B cell (primary cell): ENCODE measurements at regions not wholly inside any gene's neighbourhood (a gene's known extent, or its start where the extent isn't known, plus 50 kb on each side); places are given as distances from the start of the nearest gene placed in this dataset.
"Not testable (repeated sequence)": the region's sequence is repeated elsewhere in the genome, so short reads cannot be mapped to it uniquely, and the experiment has no call there.

Source experiments
- ATAC-seq: fragments of 200-7000 bp; cut with Tn5 transposase; one replicate; pipeline ENCODE4 v1.10.0; 2021; ENCODE audit warnings: low read depth, mild to moderate bottlenecking, moderate number of reproducible peaks, moderate library complexity
- CTCF ChIA-PET: fragments of 350-600 bp; sonication (Branson Sonifier 250); formaldehyde crosslinking; loops from one replicate; lab custom pipeline; 2021; ENCODE audit warnings: antibody characterized with exemption, inconsistent platforms; lab: Charles Lee
- POLR2A ChIA-PET: fragments of 350-600 bp; sonication (Branson Sonifier 250); formaldehyde crosslinking; loops from one replicate; lab custom pipeline; 2021; ENCODE audit warnings: antibody characterized with exemption; lab: Charles Lee
- DNase-seq: peaks from one replicate; pipeline ENCODE4 v3.0.0; 2013
- H2AFZ ChIP-seq: 2 replicates; pipeline ENCODE4 v1.6.1; 2012; ENCODE audit warnings: mild to moderate bottlenecking, low read depth, low read length; ENCODE audit not compliant: insufficient read depth, poor library complexity, severe bottlenecking
- H3K27ac ChIP-seq, 2 donors: 1 replicate in 1 of 2; 2 replicates in 1 of 2; pipeline ENCODE4 v1.5.1; 2012 to 2013; ENCODE audit warnings: low read length in 2 of 2, mild to moderate bottlenecking in 2 of 2, moderate library complexity in 1 of 2
- H3K27me3 ChIP-seq, 4 experiments: fragments of 200-600 bp in 1 of 4; sonication (generic) in 1 of 4; replicated peaks in 1 of 4; 1 replicate in 2 of 4; 2 replicates in 2 of 4; pipeline versions ENCODE4 v1.6.1 to v1.7.0; 2013 to 2016; ENCODE audit warnings: low read length in 3 of 4, mild to moderate bottlenecking in 2 of 4, mixed read lengths in 1 of 4, moderate library complexity in 1 of 4; ENCODE audit not compliant: insufficient read depth in 4 of 4, control insufficient read depth in 3 of 4; ENCODE audit errors: control extremely low read depth in 1 of 4
- H3K36me3 ChIP-seq, 2 experiments: replicated peaks in 1 of 2; 1 replicate in 1 of 2; 2 replicates in 1 of 2; pipeline versions ENCODE4 v1.6.1 to v1.7.1; 2013; ENCODE audit warnings: low read length in 1 of 2; ENCODE audit not compliant: insufficient read depth in 2 of 2, control insufficient read depth in 1 of 2; ENCODE audit errors: control extremely low read depth in 1 of 2, extremely low read depth in 1 of 2
- H3K4me1 ChIP-seq, 2 donors: fragments of 200-600 bp in 1 of 2; sonication (generic) in 1 of 2; 1 replicate in 1 of 2; 2 replicates in 1 of 2; pipeline versions ENCODE4 v1.5.1 to v1.6.1; 2013 to 2017; ENCODE audit warnings: low read length in 2 of 2; ENCODE audit not compliant: control insufficient read depth in 2 of 2, insufficient read depth in 2 of 2
- H3K4me2 ChIP-seq: replicated peaks from 2 replicates; pipeline ENCODE3; 2012; ENCODE audit warnings: mild to moderate bottlenecking, low read depth, low read length; ENCODE audit not compliant: poor library complexity, severe bottlenecking
- H3K4me3 ChIP-seq, 5 experiments: fragments of 200-600 bp in 1 of 5; sonication (generic) in 1 of 5; 1 replicate in 3 of 5; 2 replicates in 2 of 5; pipeline versions ENCODE4 v1.5.1 to v1.7.0; 2011 to 2016; ENCODE audit warnings: low read length in 4 of 5, mild to moderate bottlenecking in 4 of 5, low read depth in 2 of 5, control low read depth in 1 of 5, moderate library complexity in 1 of 5; ENCODE audit not compliant: insufficient read depth in 1 of 5; ENCODE audit errors: control extremely low read depth in 1 of 5, extremely low read depth in 1 of 5
- H3K79me2 ChIP-seq: fragments of 200-600 bp; sonication (generic); one replicate; pipeline ENCODE4 v1.6.0; 2016; ENCODE audit warnings: low read length; ENCODE audit not compliant: control insufficient read depth, insufficient read depth
- H3K9ac ChIP-seq: fragments of 200-600 bp; sonication (generic); 2 replicates; pipeline ENCODE4 v1.6.1; 2017; ENCODE audit warnings: mild to moderate bottlenecking, low read length, moderate library complexity
- H3K9me3 ChIP-seq, 3 donors: one replicate each; pipeline versions ENCODE4 v1.6.1 to v1.7.1; 2013; ENCODE audit warnings: low read length in 2 of 3; ENCODE audit not compliant: control insufficient read depth in 2 of 3, insufficient read depth in 1 of 3; ENCODE audit errors: control extremely low read depth in 1 of 3
- H4K20me1 ChIP-seq: 2 replicates; pipeline ENCODE4 v1.6.0; 2012; ENCODE audit warnings: mild to moderate bottlenecking, low read length; ENCODE audit not compliant: insufficient read depth, control insufficient read depth, poor library complexity, severe bottlenecking
- H3K27ac Mint-ChIP-seq: one replicate; pipeline ENCODE4 v1.8.0; 2021; ENCODE audit warnings: mixed read lengths
- H3K27me3 Mint-ChIP-seq: one replicate; pipeline ENCODE4 v1.8.0; 2021; ENCODE audit warnings: mixed read lengths
- H3K4me1 Mint-ChIP-seq: one replicate; pipeline ENCODE4 v1.8.0; 2021; ENCODE audit warnings: mixed read lengths
- H3K4me3 Mint-ChIP-seq: one replicate; pipeline ENCODE4 v1.8.0; 2021; ENCODE audit warnings: mixed read lengths
- H3K9me3 Mint-ChIP-seq: one replicate; pipeline ENCODE4 v1.8.0; 2022; ENCODE audit warnings: mixed read lengths; ENCODE audit not compliant: insufficient read depth
- EZH2 ChIP-seq: IDR thresholded peaks from 2 replicates; pipeline ENCODE4 v1.6.1; 2012; ENCODE audit warnings: borderline replicate concordance, low read depth, mild to moderate bottlenecking, moderate library complexity, low read length; ENCODE audit not compliant: insufficient read depth, poor library complexity, severe bottlenecking
- WGBS: methylation state at CpG from one replicate; pipeline ENCODE4 v1.1.5; 2013; ENCODE audit warnings: missing lambda C conversion rate; ENCODE audit not compliant: insufficient coverage; 5-methylcytosine and 5-hydroxymethylcytosine counted together
- intact Hi-C: fragments of 100-400 bp; cut with micrococcal nuclease; formaldehyde crosslinking; loops from one replicate; pipeline ENCODE4 v1.10.0; 2022

GRCh38 chr1:242946206-242946605 is 308.9 kb downstream of the CEP170 start:
- Histone ChIP-seq H3K36me3 (no peaks in the 10 kb centered on the region), H2AFZ (no peak overlapping the region), H3K4me1 (no peaks in the 10 kb centered on the region), H3K4me2 (no peak overlapping the region), H3K79me2 (no peaks in the 10 kb centered on the region), H4K20me1 (no peaks in the 10 kb centered on the region), H3K4me3 (no peak overlapping the region), H3K27me3 (no peaks in the 10 kb centered on the region), H3K9me3 (peaks cover 0 to 7% (median 0%) of the 10 kb centered on the region in 3 donors), H3K27ac (no peak overlapping the region), H3K9ac (no peak overlapping the region)
- WGBS: 82% methylated on average over 2 of the region's 3 CpGs
- intact Hi-C loops: no loop called here
- POLR2A ChIA-PET: no interaction called here
- no peak for ATAC-seq
- CTCF ChIA-PET: no interaction called here
- Mint-ChIP-seq H3K27me3 (peaks cover 12% of the 10 kb centered on the region), H3K4me3 (no peak overlapping the region), H3K27ac (no peak overlapping the region), H3K4me1 (no peaks in the 10 kb centered on the region), H3K9me3 (no peaks in the 10 kb centered on the region)
- no peak for TF ChIP-seq EZH2
- no peak for DNase-seq

- H3K9me3 ChIP-seq, H4K20me1 ChIP-seq, H3K27ac Mint-ChIP-seq, H3K36me3 ChIP-seq, H3K9me3 Mint-ChIP-seq, ATAC-seq, H3K4me1 Mint-ChIP-seq, H3K79me2 ChIP-seq, H3K4me3 Mint-ChIP-seq, H3K27me3 ChIP-seq, H2AFZ ChIP-seq, POLR2A ChIA-PET, H3K4me1 ChIP-seq, H3K9ac ChIP-seq, H3K27ac ChIP-seq, H3K4me3 ChIP-seq, H3K4me2 ChIP-seq: not testable (repeated sequence)
- CTCF ChIA-PET: interaction anchor here (1.3 kb wide), 1 partner anchor 467 kb away, joined by 3 read pairs; no protein-coding TSS in a partner anchor
- WGBS: 31% methylated on average over 4 of the region's 11 CpGs
- intact Hi-C loops: loop anchor here (5.0 kb wide), 1 partner anchor 469 kb away; no protein-coding TSS in a partner anchor
- peaks cover 19% of the 10 kb centered on the region for H3K27me3 Mint-ChIP-seq
- peak; percentile 11 for DNase-seq
Measured at GRCh38 chr1:242936725-242937124, 318.4 kb downstream of the CEP170 start.

GRCh38 chr1:242924717-242925116 is 330.4 kb downstream of the CEP170 start:
- H3K27me3 Mint-ChIP-seq: peaks cover 12% of the 10 kb centered on the region
- H3K4me3 Mint-ChIP-seq, H3K79me2 ChIP-seq, H3K9me3 Mint-ChIP-seq, H3K9me3 ChIP-seq, H3K27ac Mint-ChIP-seq, H3K27me3 ChIP-seq, POLR2A ChIA-PET, ATAC-seq, CTCF ChIA-PET, H3K27ac ChIP-seq, H4K20me1 ChIP-seq, H3K36me3 ChIP-seq, DNase-seq, H3K4me1 Mint-ChIP-seq, H2AFZ ChIP-seq, H3K4me1 ChIP-seq, intact Hi-C loops, H3K4me2 ChIP-seq, H3K9ac ChIP-seq, H3K4me3 ChIP-seq: not testable (repeated sequence)
- 59% methylated on average over 4 of the region's 6 CpGs for WGBS

GRCh38 chr1:242923603-242924002 is 331.5 kb downstream of the CEP170 start:
- intact Hi-C loops, H3K4me1 Mint-ChIP-seq: not testable (repeated sequence)
- WGBS: 87% methylated on average over 3 of the region's 3 CpGs

More at GRCh38 chr1:242923603-242924002, 331.5 kb downstream of the CEP170 start:
- H3K27ac ChIP-seq, H3K4me1 ChIP-seq, H3K9me3 ChIP-seq, H4K20me1 ChIP-seq, H3K27ac Mint-ChIP-seq, H3K79me2 ChIP-seq, H3K4me3 ChIP-seq, POLR2A ChIA-PET, CTCF ChIA-PET, DNase-seq, H3K4me3 Mint-ChIP-seq, H3K36me3 ChIP-seq, H3K4me2 ChIP-seq, H3K9ac ChIP-seq, H2AFZ ChIP-seq, ATAC-seq, H3K27me3 ChIP-seq, H3K9me3 Mint-ChIP-seq: not testable (repeated sequence)
- peaks cover 12% of the 10 kb centered on the region for H3K27me3 Mint-ChIP-seq
